Small intestine (tissue), 7 donors: ENCODE measurements at regions not wholly inside any gene's neighbourhood (a gene's known extent, or its start where the extent isn't known, plus 50 kb on each side); places are given as distances from the start of the nearest gene placed in this dataset.
"Not testable (repeated sequence)": the region's sequence is repeated elsewhere in the genome, so short reads cannot be mapped to it uniquely, and the experiment has no call there.

ENCODE experiments used
- DNase-seq, 2 donors: peaks; one replicate each; pipeline versions ENCODE4 v3.0.0 to v3.0.0-alpha.2; 2013
- FAIRE-seq: peaks from 2 replicates; lab custom pipeline; 2012; peaks lifted over from hg19 to GRCh38; lab: Jason Lieb, UNC
- H3K27ac ChIP-seq, 3 donors: one replicate each; pipeline ENCODE4 v1.5.1; 2013; ENCODE audit warnings: low read length in 2 of 3, mild to moderate bottlenecking in 2 of 3, control low read depth in 1 of 3, inconsistent platforms in 1 of 3, low read depth in 1 of 3, moderate library complexity in 1 of 3
- H3K27me3 ChIP-seq, 3 donors: one replicate each; pipeline ENCODE4 v1.6.1; 2013; ENCODE audit warnings: low read length in 3 of 3, inconsistent platforms in 1 of 3; ENCODE audit not compliant: control insufficient read depth in 3 of 3, insufficient read depth in 3 of 3
- H3K36me3 ChIP-seq, 3 donors: one replicate each; pipeline ENCODE4 v1.6.1; 2013; ENCODE audit warnings: low read length in 3 of 3, inconsistent platforms in 1 of 3, low read depth in 1 of 3, mild to moderate bottlenecking in 1 of 3, moderate library complexity in 1 of 3; ENCODE audit not compliant: control insufficient read depth in 3 of 3, insufficient read depth in 2 of 3
- H3K4me1 ChIP-seq, 3 donors: one replicate each; pipeline ENCODE4 v1.6.1; 2013; ENCODE audit warnings: low read length in 2 of 3, inconsistent platforms in 1 of 3, low read depth in 1 of 3, mild to moderate bottlenecking in 1 of 3, moderate library complexity in 1 of 3; ENCODE audit not compliant: control insufficient read depth in 3 of 3, insufficient read depth in 2 of 3
- H3K4me3 ChIP-seq, 3 donors: one replicate each; pipeline ENCODE4 v1.5.1; 2013; ENCODE audit warnings: low read length in 3 of 3, control low read depth in 1 of 3, inconsistent platforms in 1 of 3, low read depth in 1 of 3, mild to moderate bottlenecking in 1 of 3, moderate library complexity in 1 of 3
- H3K9me3 ChIP-seq, 2 donors: one replicate each; pipeline ENCODE4 v1.6.1; 2013; ENCODE audit warnings: low read depth in 1 of 2, low read length in 1 of 2; ENCODE audit not compliant: control insufficient read depth in 2 of 2, insufficient read depth in 1 of 2
- WGBS, 3 donors: extraction: QIAGEN DNeasy Blood & Tissue Kit; methylation state at CpG; one replicate each; pipeline ENCODE4 v1.1.7; 2013; 5-methylcytosine and 5-hydroxymethylcytosine counted together
- donor health status: healthy with polysubstance abuse.
- donor health status: control.
- donor health status: control.
- donor health status: Bipolar disorder and iron deficiency.
- donor health status: healthy.

DNA sequence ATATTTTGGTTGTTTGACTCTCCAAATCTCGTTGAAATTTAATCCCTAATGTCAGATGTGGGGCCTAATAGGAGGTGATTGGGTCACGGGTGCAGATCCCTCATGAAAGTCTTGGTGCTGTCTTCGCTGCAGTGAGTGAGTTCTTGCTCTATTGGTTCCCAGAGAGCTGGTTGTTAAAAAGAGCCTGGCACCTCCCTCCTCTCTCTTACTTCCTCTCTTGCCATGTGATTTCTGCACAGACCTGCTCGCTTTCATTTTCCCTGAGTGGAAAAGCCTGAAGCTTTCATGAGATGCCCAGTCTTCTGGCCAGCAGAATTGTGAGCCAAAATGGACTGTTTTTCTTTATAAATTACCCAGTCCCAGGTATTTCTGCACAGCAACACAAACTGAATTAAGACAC is 221.6 kb downstream of the MAT2B start:
- Histone ChIP-seq H3K4me1 (no peaks in the 10 kb centered on the region), H3K27ac (no peak overlapping the region), H3K4me3 (no peak overlapping the region), H3K27me3 (no peaks in the 10 kb centered on the region), H3K36me3 (no peaks in the 10 kb centered on the region), H3K9me3 (no peaks in the 10 kb centered on the region)
- no peak for FAIRE-seq
- WGBS, 3 donors, result 60 to 68% (median 61%) methylated on average over 4 of the region's 4 CpGs
- DNase-seq, result peak in 1 of 2 donors; percentile 16

- Histone ChIP-seq H3K4me1 (no peaks in the 10 kb centered on the region), H3K4me3 (no peak overlapping the region), H3K27ac (no peak overlapping the region), H3K36me3 (no peaks in the 10 kb centered on the region), H3K27me3 (no peaks in the 10 kb centered on the region), H3K9me3 (no peaks in the 10 kb centered on the region)
- FAIRE-seq (no peak), DNase-seq (peak; percentile 39 to 58)
- 14 to 38% (median 31%) methylated on average over 5 of the region's 5 CpGs for WGBS, 3 donors
Observed at GRCh38 chr5:163730206-163730756, 224.9 kb downstream of the MAT2B start.

DNA sequence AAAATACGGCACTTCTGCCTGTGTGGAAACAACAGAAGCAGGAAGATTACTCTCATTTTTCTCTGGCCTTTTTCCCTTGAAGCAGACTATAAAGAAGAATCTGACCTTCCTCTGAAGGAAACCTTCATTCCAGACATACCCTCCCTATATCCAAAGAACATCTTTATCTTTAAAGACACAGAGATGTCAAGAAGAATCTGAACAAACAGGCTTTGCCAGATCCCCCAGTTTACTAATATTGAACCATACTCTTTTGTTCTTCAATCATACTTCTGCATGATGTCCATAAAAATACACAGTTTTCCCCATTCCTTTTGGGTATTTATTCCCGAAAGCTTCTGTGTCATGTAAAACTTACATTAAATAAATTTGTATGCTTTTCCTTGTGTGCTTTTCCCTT is 225.8 kb downstream of the MAT2B start:
- DNase-seq (no peak), FAIRE-seq (no peak)
- no peak overlapping the region for H3K27ac ChIP-seq
- H3K27me3 ChIP-seq, result no peaks in the 10 kb centered on the region
- H3K4me3 ChIP-seq, result no peak overlapping the region
- no peaks in the 10 kb centered on the region for H3K36me3 ChIP-seq
- 88 to 91% (median 89%) methylated on average over 2 of the region's 2 CpGs for WGBS, 3 donors
- no peaks in the 10 kb centered on the region for H3K9me3 ChIP-seq
- H3K4me1 ChIP-seq, result no peaks in the 10 kb centered on the region

- no peak overlapping the region for H3K27ac ChIP-seq
- no peaks in the 10 kb centered on the region for H3K27me3 ChIP-seq
- H3K4me3 ChIP-seq, result no peak overlapping the region
- DNase-seq (no peak), FAIRE-seq (no peak)
- WGBS, 3 donors, result 71 to 84% (median 79%) methylated on average over 4 of the region's 4 CpGs
- no peaks in the 10 kb centered on the region for H3K4me1 ChIP-seq
- no peaks in the 10 kb centered on the region for H3K9me3 ChIP-seq
- H3K36me3 ChIP-seq, result no peaks in the 10 kb centered on the region
Observed at GRCh38 chr5:163735069-163735468, 229.7 kb downstream of the MAT2B start.

DNA sequence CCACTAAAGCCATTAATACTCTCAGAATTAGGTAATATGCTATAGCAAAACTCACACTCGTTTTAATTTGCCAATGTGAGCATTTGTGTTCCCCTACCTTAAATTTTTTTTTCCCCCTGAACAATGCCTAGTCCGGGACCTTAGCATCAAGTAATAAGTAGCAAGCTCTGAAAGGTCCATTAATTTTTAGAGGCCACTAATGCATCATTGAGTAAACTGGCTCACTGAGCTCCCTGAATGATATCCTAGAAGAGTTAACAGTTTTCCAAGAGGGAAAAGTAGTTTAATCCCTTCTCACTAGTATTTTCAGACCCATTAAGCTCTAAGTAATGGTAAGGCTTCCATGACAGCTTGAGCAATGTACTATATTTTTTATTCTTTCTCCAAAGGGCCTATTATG is 242.2 kb downstream of the MAT2B start:
- Histone ChIP-seq H3K9me3 (no peaks in the 10 kb centered on the region), H3K27me3 (no peaks in the 10 kb centered on the region), H3K36me3 (no peaks in the 10 kb centered on the region), H3K27ac (no peak overlapping the region), H3K4me1 (no peaks in the 10 kb centered on the region), H3K4me3 (no peak overlapping the region)
- no peak for DNase-seq
- WGBS, 3 donors, result 57 to 81% (median 75%) methylated on average over 2 of the region's 2 CpGs
- FAIRE-seq, result no peak

DNA sequence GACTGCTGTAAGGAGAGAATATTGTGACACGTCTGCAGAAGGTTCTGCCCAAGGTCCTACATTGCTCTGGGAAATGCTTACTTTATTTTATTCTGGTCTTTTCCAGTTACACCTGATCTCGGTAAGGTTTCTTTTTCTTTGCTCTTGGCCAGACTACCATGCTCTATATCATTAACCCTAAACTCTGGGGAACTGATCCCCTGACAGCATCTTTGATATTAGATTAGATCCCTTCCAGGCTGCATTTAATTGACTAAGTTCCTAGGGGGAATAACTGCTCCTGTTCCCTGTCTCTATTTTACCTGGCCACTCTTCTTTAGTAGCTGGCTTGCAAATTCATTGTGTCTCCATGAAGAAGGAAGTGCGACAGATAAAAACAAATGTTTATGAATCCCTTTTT is 243.5 kb downstream of the MAT2B start:
- H3K4me3 ChIP-seq, result no peak overlapping the region
- H3K9me3 ChIP-seq, result no peaks in the 10 kb centered on the region
- no peak overlapping the region for H3K27ac ChIP-seq
- no peak for FAIRE-seq
- no peaks in the 10 kb centered on the region for H3K36me3 ChIP-seq
- no peaks in the 10 kb centered on the region for H3K4me1 ChIP-seq
- H3K27me3 ChIP-seq, result no peaks in the 10 kb centered on the region
- WGBS, 3 donors, result 80 to 82% (median 81%) methylated on average over 3 of the region's 3 CpGs
- no peak for DNase-seq

DNA sequence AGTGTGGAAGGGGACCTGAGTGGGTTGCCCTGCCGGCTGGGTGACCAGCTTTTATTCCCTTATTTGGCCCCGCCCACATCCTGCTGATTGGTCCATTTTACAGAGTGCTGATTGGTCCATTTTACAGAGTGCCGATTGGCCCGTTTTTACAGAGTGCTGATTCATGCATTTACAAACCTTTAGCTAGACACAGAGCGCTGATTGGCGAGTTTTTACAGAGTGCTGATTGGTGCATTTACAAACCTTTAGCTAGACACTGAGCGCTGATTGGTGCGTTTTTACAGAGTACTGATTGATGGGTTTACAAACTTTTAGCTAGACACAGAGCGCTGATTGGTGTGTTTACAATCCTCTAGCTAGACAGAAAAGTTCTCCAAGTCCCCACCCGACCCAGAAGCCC is 245.0 kb downstream of the MAT2B start:
- not testable (repeated sequence) for H3K9me3 ChIP-seq, H3K4me3 ChIP-seq, H3K27ac ChIP-seq, DNase-seq, H3K4me1 ChIP-seq, H3K36me3 ChIP-seq, FAIRE-seq, H3K27me3 ChIP-seq
- WGBS, 3 donors, result 83 to 90% (median 83%) methylated on average over 10 of the region's 10 CpGs

- Histone ChIP-seq H3K27me3 (no peaks in the 10 kb centered on the region), H3K4me3 (no peak overlapping the region), H3K9me3 (no peaks in the 10 kb centered on the region), H3K27ac (no peak overlapping the region), H3K36me3 (no peaks in the 10 kb centered on the region), H3K4me1 (no peaks in the 10 kb centered on the region)
- DNase-seq (no peak), FAIRE-seq (no peak)
- WGBS, 3 donors, result 76 to 88% (median 86%) methylated on average over 1 of the region's 1 CpG
Observed at GRCh38 chr5:163755505-163755904, 250.1 kb downstream of the MAT2B start.

DNA sequence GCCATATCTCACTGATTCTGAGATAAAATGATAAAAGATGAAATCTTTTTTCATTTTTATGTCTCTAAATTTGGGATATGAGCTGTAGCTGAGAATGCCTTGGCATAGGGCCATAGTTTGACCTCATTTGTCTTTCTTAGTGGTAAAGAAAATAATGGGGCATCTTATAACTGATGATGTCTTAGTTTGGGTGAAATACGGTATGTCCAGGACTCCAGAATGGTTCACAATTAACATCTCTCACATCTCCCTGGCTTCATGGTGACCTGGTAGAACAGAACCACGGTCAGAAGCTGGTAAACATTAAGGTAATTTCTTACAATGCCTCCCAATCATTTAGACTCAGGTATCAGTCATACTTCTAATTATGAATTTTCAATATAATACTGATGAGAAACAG is 250.8 kb downstream of the MAT2B start:
- Histone ChIP-seq H3K9me3 (no peaks in the 10 kb centered on the region), H3K27ac (no peak overlapping the region), H3K27me3 (no peaks in the 10 kb centered on the region), H3K4me1 (no peaks in the 10 kb centered on the region), H3K4me3 (no peak overlapping the region), H3K36me3 (no peaks in the 10 kb centered on the region)
- DNase-seq (no peak), FAIRE-seq (no peak)
- WGBS, 3 donors, result 55 to 60% (median 58%) methylated on average over 2 of the region's 2 CpGs
